Epithelial cell of esophagus (primary cell): ENCODE measurements at regions not wholly inside any gene's neighbourhood (a gene's known extent, or its start where the extent isn't known, plus 50 kb on each side); places are given as distances from the start of the nearest gene placed in this dataset.

ENCODE experiments used
- DNase-seq: peaks from one replicate; pipeline ENCODE4 v3.0.0; 2010; ENCODE audit warnings: low read depth
- H3K4me3 ChIP-seq: 2 replicates; pipeline ENCODE4 v1.5.1; 2011; ENCODE audit warnings: mild to moderate bottlenecking, low read length, control low read depth
- TF ChIP-seq, protein P1 (sequence below): IDR thresholded peaks from 2 replicates; pipeline ENCODE4 v1.5.1; 2011; ENCODE audit warnings: low read depth, mild to moderate bottlenecking, low read length, control low read depth, inconsistent platforms; ENCODE audit not compliant: insufficient read depth; ENCODE audit errors: missing control alignments

DNA sequence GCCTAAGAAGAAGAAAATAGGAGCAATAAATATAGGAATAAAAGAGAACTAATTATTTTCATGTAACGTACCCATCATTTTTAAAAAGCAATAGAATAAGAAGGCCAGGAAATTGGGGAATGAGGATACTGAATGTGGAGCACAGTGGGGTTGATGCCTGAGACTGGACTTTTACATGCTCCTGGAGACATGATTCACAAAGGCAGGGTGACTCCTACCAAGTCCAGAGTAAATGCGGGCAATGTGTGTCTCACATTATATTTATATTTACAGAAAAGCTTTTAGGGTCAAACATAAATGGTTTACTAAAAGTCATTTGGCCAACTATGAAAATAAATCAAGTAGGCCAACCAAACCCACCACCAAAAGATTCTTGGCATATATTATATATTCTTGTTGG is 87.9 kb upstream of the COL5A2 start:
- DNase-seq = no peak
- TF ChIP-seq, protein P1, sequence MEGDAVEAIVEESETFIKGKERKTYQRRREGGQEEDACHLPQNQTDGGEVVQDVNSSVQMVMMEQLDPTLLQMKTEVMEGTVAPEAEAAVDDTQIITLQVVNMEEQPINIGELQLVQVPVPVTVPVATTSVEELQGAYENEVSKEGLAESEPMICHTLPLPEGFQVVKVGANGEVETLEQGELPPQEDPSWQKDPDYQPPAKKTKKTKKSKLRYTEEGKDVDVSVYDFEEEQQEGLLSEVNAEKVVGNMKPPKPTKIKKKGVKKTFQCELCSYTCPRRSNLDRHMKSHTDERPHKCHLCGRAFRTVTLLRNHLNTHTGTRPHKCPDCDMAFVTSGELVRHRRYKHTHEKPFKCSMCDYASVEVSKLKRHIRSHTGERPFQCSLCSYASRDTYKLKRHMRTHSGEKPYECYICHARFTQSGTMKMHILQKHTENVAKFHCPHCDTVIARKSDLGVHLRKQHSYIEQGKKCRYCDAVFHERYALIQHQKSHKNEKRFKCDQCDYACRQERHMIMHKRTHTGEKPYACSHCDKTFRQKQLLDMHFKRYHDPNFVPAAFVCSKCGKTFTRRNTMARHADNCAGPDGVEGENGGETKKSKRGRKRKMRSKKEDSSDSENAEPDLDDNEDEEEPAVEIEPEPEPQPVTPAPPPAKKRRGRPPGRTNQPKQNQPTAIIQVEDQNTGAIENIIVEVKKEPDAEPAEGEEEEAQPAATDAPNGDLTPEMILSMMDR = no peak
- H3K4me3 ChIP-seq = no peak overlapping the region

DNA sequence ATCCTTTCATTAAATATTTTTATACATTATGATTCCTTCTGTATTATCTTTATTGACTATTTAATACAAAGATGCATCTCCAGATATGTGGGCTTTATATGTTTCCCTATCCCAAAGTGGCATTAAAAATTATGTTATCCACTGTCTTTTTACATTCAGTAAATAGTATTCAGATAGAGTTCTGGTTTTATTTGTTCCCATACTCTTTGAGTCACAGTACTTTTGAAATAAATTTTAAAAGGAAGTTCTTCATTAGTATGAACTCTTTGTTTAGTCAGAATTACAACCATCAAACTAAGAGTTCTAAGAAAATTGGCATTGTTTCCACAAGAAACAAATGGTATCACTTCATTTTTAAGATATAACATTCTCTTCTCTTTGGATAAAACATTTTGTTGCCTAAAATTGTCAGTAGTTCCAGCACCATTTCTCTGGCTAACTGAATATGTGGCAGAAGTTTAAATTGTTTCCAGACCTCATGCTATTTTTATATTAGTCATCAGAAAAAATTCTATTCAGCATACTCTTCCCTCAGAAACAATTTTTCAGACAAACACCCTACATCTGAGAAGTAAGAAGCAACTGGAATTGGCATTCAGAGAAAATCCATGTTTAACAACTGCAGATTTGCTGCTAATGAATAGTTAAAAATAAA is 88.5 kb upstream of the COL5A2 start:
- no peak for DNase-seq
- TF ChIP-seq, protein P1 = no peak
- no peak overlapping the region for H3K4me3 ChIP-seq

DNA sequence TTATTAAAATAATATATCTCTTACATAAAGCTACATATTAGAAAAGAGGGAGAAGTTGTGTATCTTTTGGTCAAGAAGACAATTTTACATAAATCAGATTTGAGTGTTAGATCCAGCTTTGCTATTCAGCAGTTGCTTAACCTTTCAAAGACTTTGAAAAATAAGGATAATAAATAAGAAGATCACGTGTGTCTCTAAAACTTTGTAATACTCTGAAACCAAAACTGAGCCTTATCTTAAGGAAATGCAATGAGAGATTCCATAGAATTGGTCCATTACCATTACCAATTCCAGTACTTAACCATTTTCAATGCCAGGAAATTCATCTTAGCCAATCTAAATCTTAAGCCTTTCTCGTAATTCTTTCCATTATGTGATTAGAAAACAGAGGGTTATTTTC is 89.2 kb upstream of the COL5A2 start:
- TF ChIP-seq, protein P1 = no peak
- no peak overlapping the region for H3K4me3 ChIP-seq
- DNase-seq = no peak

DNA sequence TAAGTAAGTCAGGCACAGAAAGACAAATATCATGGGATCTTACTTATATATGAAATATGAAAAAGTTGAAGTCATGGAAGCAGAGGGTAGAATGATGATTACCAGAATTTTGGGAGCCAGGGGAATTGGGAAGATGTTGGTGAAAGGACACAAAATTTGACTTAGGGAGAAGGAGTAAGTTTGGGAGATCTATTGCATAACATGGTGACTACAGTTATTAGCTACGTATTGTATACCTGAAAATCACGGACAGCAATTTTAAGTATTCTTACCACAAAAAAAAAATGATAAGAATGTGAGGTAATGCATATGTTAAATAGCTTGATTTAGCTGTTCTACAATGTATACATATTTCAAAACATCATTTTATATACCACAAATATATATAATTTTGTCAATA is 94.2 kb upstream of the COL5A2 start:
- H3K4me3 ChIP-seq = no peak overlapping the region
- TF ChIP-seq, protein P1 = no peak
- DNase-seq = no peak

DNA sequence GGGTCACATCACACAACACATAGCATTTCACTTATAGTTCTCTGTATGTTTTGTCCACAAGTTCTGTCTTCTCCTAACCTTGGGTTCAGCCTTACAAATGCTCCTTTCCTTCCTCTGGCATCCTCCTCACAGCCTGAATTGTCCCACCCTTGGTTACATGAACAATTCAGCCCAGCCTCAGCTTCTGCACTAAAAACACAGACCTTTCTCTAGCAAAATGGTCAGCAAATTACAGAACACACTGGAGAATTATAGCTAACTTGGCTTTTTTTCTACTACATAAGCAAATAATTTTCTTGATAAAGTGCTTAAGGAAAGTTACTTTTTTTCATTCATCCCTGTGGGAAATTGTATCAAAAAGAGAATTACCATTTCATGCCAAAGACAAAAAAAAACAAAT is 94.8 kb upstream of the COL5A2 start:
- no peak overlapping the region for H3K4me3 ChIP-seq

DNA sequence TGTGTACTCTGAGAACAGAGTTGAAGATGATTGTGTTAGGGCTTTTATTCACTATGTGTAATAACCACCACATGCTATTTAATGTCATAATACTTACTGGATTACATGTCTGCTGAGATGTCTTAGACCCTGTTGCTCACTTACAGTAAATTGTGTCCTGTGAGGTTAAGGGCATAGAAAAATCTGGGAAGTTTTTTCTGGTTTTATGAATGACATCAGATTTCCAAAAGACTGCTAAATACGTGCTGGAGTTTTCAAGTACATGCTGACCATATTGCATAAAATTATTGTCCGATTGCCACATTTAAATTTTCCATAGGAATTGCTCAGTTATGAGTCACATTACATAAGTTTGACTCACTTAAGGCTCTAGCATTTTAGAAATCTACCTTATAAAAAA is 96.7 kb upstream of the COL5A2 start:
- H3K4me3 ChIP-seq = no peak overlapping the region
- DNase-seq = peak; percentile 90
- TF ChIP-seq, protein P1 = no peak

More for the DNA sequence above, 94.8 kb upstream of the COL5A2 start:
- DNase-seq = no peak
- TF ChIP-seq, protein P1 = no peak

DNA sequence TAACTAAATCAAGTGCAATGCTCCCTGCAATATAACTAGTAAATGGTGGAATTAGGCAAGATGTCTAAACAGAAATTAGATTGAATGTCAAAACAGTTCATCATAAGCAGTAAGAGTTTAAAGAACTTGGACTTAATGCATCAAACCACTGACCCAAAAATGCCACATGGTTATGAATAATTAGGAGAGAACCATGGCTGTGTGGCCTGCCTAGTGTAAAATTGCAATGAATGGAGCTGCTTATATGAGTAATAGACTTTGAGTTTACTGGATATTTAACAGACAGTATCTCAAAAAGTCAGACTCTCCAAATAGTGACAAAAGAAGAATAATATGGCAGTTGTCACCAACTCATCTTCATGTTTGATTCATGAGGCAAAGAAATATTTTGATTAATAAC is 101.6 kb upstream of the COL5A2 start:
- H3K4me3 ChIP-seq = no peak overlapping the region
- TF ChIP-seq, protein P1 = no peak
- DNase-seq = no peak
